ENCODE measurements at regions not wholly inside any gene's neighbourhood (a gene's known extent, or its start where the extent isn't known, plus 50 kb on each side); places are given as distances from the start of the nearest gene placed in this dataset.

DNA sequence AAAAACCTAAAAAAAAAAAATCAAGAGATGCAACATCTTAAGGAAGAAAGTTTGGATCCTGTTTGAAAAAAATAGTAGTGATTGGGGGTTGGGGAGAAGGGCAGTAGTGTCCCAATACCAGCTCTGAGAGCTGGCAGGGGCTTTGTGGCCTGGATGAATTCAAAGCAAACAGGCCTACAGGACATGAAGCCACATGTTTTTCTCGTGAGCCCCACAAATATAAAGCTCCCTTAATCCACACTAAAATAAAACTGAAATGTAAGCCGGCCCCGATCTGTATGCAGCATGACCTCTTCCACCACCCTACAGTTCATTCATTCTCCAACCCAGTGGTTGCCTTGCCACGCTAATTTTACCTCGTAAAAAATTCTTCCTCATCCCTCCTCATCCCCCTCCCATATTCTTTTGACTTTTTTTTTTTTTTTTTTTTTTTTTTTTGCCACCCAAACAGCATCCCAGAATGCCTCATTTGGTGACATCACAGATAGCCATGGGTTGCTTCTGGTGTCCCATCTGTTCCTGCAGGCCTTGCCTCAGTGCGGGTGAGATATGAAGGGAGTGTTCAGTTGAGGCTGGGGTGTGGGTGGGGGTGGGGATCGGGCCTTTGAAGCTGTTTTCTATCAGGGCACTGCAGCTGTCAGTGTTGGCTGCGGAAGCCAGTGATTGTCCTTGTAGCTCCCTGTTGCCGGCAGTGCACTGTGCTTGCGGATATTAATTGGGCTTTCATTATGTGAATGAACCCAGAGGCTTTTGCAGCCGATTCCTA, 81.6 kb upstream of the NFIB start:
- no peak for DNase-seq (ENCODE audit: low read depth)

DNA sequence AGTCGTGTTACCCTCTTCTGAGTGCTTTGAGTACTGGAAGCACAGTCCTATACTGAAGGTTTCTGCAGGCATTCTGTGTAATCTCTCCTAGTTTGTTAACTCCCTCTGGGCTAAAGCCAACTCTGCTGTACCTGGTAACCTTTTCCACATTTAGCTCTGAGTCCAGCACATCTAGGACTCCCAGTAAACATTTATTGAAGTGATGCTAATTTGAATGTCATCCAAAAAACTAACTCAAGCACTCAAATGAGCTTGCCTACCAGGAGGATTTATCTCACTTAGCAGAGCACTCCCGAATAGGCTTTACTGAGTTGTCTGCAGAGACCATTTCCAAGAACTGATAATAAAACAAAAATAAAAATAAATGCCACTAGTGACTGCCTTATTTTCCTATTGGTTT, 79.5 kb upstream of the NFIB start:
- no peak for DNase-seq (ENCODE audit: low read depth)

DNA sequence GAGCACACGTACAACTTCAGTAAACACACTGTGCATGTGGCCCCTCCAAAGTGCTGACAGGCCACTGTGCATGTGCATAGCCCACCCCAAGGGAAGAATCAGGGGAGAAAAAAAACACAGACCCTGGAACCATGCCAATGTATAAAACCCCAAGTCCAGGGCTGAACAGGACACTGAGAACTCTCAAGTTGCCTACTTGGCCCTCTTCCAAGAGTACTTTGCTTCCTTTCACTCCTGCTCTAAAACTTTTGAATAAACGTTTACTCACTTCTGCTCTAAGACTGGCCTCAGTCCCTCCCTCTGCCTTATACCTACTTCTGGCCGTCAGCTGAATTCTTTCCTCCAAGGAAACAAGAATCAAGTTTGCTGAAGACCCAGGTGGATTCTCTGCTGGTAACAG, 77.7 kb upstream of the NFIB start:
- DNase-seq (ENCODE audit: low read depth) = no peak

DNA sequence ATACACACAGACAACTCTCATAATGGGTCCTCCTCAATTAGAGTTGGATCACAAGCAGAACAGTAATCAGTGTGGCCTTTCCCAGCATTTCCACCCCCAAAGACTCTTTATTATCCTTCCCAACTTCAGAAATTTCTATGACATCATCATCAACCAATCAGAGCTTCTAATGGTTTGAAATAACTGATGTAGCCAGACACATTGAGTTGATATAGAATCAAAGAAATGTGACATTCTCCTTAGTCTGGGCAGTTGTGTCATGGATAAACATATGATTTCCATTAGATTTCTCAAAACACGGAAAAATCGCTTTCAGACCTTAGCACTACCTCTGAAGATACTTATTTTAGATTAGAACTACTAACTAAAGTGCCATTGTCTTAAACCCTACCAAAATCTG, 75.7 kb upstream of the NFIB start:
- no peak for DNase-seq (ENCODE audit: low read depth)

DNA sequence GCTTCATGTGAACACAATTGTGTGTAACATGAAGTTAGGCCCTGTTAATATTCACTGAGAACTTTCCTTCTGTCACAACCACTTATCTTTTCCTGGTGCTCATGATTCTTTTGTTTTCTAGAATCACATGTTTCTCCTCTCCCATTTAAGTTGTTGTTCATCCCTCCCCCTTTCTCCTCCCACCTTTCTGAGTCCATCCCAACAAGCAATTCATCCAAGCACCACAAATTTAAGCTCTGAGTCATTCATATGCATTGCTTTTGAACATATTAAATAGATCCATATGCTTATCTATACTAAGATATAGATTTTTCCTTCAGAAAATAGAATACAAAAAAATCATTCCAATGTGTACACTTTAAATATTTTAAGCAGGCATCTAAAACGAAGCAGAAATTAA, 75.2 kb upstream of the NFIB start:
- no peak for DNase-seq (ENCODE audit: low read depth)

DNA sequence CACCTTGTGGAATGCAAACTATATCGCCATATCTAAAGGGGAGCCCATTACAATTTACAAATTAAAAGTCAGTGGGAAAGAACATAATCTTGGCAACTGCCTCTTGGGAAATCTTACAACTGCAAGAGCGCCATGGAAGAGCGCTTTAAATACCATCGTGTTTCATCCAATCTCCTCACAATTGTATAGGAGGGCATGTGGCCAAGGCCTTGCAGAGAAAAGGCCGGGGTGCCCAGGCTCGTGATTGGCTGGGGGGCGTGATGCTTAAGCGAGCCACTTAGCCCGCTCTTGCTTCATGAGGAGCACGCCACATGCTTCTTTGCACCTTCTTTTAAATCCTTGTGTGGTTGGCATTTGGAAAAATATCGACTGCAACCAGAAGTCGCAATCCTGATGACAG, 69.8 kb upstream of the NFIB start:
- no peak for DNase-seq (ENCODE audit: low read depth)

DNA sequence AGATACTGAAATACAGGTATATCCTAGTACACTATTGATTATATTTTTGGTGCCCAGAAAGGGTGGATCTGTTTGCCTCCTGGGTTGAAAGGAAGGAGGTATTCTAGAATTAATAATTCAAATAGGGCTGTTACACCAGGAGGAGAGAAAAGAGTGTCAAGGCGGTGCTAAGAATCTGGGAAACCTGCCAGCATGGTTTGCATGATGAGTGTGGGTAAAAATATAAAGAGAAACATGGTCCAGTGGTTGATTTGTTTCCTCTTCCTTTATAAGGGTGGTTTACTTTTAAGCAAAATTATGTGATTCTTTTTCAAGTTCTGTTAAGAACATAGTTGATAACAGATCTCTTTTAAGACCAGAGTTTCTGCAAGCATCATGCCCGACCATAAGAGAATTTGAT, 69.4 kb upstream of the NFIB start:
- DNase-seq (ENCODE audit: low read depth) = no peak

DNA sequence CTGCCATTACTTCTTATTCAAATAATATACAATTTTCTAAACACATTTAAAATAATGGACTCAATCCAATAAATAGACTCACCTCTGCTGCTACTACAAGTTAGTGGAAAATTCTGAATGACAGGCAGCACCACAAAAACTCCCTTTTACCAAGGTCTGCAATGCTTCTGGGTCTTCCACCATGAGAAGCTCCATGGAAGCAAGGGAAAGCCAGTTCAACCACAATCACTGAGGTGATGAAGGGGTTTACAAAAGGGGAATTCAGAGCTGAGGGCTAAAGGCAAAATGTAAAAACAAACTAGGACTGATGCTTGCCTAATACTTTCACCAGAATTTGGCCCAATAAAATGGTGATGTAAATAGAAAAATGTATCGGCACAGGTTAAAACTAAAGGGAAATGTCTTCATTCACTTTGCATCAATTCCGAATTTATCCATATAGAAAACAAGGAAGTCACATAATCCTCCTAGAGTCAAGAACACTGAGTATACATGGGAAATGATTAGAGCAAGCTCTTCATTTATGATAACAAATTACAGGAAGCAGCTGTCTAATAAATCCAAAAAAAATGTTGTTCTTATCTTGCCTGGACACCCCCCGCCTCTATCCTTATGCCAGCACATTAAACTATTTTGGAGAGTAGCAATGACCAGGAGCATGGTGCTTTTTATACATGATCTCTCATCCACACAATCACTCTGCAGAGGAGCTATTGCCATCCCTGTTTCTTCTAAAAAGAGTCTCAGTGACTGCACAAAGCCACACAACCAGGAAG, 66.3 kb upstream of the NFIB start:
- no peak for DNase-seq (ENCODE audit: low read depth)

DNA sequence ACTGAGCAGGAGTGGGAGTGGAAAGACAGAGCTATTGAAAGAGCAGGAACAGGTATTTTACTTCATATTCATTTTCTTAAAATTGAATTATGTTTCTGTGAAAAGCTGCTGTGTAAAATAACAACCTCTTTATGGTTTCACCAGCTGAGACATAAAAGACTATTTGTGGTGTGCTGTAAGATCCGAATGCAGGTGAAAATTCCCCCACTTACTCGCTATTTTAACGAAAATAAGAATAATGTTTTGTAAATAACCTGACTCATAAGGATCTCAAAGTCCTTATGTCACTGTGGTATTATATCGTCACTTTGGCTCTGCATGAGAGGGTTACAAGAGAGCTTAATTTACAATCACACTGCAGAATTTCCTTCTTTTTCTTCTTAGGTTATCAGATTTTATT, 65.3 kb upstream of the NFIB start:
- DNase-seq (ENCODE audit: low read depth) = no peak

DNA sequence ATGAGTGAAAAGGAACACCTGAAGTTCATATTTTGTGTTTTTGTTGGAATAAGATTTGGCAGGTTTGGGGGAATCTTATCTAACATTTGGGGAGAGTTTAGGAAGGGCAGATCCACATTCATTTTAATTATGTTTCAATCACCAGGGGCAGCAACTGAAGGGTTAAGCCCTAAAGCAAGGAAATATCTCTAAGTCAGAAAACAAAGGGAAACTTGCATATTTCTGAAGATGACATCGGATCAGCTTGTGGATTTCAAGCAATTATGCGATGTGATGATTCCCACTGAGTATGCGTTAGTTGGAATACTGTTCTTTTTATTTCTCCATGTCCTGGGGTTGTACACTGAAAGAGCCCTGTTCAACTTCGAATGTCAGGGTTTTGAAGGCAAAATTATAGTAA, 59.8 kb upstream of the NFIB start:
- no peak for DNase-seq (ENCODE audit: low read depth)

DNA sequence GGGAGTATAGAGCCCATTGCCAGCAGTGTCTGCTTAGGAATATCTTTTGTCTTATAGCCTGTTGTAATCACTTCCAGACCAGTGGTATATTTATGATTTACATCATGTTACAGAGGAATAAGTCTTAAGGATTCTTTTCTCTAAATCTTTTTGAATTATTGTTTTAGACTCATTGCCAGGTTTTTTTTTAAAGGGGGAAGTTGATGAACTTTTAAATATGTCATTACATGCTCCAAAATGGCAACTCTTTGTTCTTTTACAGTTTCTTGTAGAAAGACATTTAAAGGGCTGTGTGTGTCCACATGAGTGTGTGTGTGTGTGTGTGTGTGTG, 59.4 kb upstream of the NFIB start:
- DNase-seq (ENCODE audit: low read depth) = no peak

DNA sequence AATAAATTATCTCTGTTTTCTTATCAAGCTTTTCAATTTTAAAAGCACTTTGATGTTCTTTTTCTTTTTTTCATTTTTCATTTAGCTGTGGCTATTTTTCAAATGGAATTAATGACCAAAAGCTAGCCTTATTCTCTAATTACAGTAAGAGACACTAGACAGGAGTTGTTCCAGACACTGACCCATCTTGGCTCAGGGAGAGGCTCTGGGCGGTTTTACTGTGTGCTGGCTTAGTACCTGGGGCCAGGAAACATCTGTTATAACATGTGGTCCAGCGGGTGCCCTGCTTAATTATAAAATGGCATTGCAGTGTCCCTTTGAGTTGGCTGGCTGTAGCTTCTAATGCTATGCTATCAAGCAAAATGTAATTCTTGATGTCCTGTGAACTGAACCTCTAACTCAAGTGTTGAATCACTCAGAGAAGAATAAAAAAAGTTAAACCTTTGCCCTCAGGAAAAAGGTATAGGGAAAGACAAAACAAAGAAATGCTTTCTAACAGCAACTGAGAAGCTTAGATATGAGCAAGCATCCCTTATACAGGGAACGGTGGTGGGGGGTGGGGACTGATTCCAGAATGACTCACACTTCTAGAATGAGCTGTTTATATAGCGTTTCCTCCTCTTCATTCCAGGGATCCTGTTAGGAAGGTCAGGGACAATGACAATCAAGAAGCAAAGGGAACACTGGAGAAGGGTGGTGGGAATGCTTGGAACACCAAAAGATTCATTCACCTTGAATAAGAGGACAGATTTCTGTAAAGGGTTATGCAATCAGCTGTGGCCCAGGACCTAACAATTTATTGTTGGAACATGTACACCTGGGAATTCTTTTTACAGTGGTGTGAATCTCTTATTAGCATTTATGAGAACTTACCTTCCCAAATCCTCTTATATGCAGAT, 58.7 kb upstream of the NFIB start:
- no peak for DNase-seq (ENCODE audit: low read depth)

DNA sequence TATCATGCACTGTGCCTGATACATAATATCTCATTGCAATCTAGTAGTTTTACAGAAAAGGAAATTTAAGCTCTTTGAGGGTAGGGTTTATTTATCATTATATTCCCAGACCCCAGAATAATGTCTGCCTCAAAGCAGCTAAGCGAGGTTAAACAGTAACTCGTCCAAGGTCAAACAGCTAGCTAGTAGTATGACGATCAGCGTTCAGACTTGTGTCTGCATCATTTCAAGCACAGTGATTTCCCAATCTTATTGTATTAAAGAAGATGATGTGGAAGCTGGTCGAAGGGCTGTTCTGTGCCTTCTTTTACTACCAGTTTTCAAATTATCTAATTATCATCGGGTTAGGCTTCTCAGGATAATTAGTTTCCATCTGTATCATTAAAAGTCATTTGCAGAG, 55.1 kb upstream of the NFIB start:
- DNase-seq (ENCODE audit: low read depth) = no peak

DNA sequence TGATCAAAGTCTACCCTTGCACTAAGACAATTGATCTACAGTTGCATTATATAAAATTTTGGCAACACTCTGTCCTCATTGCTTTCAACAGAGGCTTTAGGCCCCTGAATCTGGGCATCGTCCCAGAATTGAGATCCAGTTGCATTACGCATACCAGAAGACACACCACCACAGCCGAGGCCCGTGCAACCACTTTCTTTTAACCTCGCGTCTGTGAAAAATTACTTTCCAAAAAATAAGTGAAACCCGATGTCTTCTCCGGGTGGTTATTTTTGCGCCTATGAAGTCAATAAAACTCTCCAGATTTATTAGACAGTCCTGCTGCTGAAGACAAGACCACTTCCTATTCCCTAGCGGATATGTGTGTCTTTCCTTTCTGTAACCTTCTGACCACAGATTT, 52.1 kb upstream of the NFIB start:
- no peak for DNase-seq (ENCODE audit: low read depth)

DNA sequence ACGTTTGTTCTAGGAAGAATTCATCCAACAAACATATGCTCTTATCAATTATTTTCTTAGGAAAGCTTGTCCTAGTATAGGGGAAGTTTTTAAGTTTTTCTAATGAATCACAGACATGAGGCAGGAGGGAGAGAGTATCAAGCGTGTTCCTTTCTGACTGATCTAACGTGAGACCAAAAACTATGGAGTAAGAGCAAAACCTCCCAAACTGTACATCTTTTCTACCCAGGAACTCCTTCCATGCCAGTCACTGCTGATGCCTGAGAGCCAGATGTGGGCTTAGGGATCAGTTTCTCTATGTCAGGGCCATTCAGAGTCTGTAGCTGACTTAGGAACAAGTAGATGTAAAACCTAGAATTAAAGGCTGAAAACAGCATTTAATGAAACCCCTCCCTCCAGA, 51.7 kb upstream of the NFIB start:
- DNase-seq (ENCODE audit: low read depth) = no peak

Data from activated T-cell treated with anti-CD3 and anti-CD28 coated beads for 24 hours (primary cell).